Ectodermal cell (in vitro differentiated cells): ENCODE measurements at regions not wholly inside any gene's neighbourhood (a gene's known extent, or its start where the extent isn't known, plus 50 kb on each side); places are given as distances from the start of the nearest gene placed in this dataset.

ENCODE experiments used
- H3K27ac ChIP-seq: 2 replicates; pipeline ENCODE4 v1.7.0; 2013; ENCODE audit warnings: mild to moderate bottlenecking, low read depth, low read length; ENCODE audit not compliant: insufficient read depth, poor library complexity, severe bottlenecking
- H3K27me3 ChIP-seq: 2 replicates; pipeline ENCODE4 v1.7.0; 2013; ENCODE audit warnings: mild to moderate bottlenecking, low read length; ENCODE audit not compliant: insufficient read depth, control insufficient read depth, poor library complexity, severe bottlenecking
- H3K36me3 ChIP-seq: one replicate; pipeline ENCODE4 v1.7.0; 2013; ENCODE audit warnings: low read length; ENCODE audit not compliant: control insufficient read depth, insufficient read depth
- H3K4me1 ChIP-seq: one replicate; pipeline ENCODE4 v1.7.0; 2013; ENCODE audit warnings: low read length; ENCODE audit not compliant: control insufficient read depth, insufficient read depth
- H3K4me3 ChIP-seq: 2 replicates; pipeline ENCODE4 v1.7.0; 2013; ENCODE audit warnings: low read depth, low read length, control low read depth; ENCODE audit not compliant: insufficient read depth
- H3K9me3 ChIP-seq: 2 replicates; pipeline ENCODE4 v1.7.0; 2013; ENCODE audit warnings: mild to moderate bottlenecking, low read length, moderate library complexity; ENCODE audit not compliant: control insufficient read depth
- WGBS, 2 experiments: methylation state at CpG; one replicate each; pipeline ENCODE4 v1.1.7; 2013; ENCODE audit warnings: missing lambda C conversion rate in 2 of 2; 5-methylcytosine and 5-hydroxymethylcytosine counted together

- no peak overlapping the region for H3K27ac ChIP-seq
- H3K36me3 ChIP-seq, result no peaks in the 10 kb centered on the region
- H3K27me3 ChIP-seq, result no peaks in the 10 kb centered on the region
- 86 to 89% methylated on average over 4 of the region's 4 CpGs for WGBS, 2 experiments
- no peak overlapping the region for H3K4me3 ChIP-seq
- no peaks in the 10 kb centered on the region for H3K4me1 ChIP-seq
- H3K9me3 ChIP-seq, result no peaks in the 10 kb centered on the region
These were observed 119.6 kb upstream of the SMAD3 start for GRCh38 chr15:66945842-66946241.

- Histone ChIP-seq H3K27me3 (no peaks in the 10 kb centered on the region), H3K36me3 (no peaks in the 10 kb centered on the region), H3K4me1 (no peaks in the 10 kb centered on the region), H3K9me3 (no peaks in the 10 kb centered on the region), H3K27ac (no peak overlapping the region), H3K4me3 (no peak overlapping the region)
- WGBS, 2 experiments, result 38 to 41% methylated on average over 11 to 12 of the region's 12 CpGs
These were observed 118.7 kb upstream of the SMAD3 start for GRCh38 chr15:66946578-66947164.

GRCh38 chr15:66947471-66947870, 117.9 kb upstream of the SMAD3 start:
- 89 to 90% methylated on average over 12 of the region's 12 CpGs for WGBS, 2 experiments
- H3K4me3 ChIP-seq, result no peak overlapping the region
- H3K36me3 ChIP-seq, result no peaks in the 10 kb centered on the region
- H3K27me3 ChIP-seq, result no peaks in the 10 kb centered on the region
- H3K4me1 ChIP-seq, result no peaks in the 10 kb centered on the region
- no peaks in the 10 kb centered on the region for H3K9me3 ChIP-seq
- H3K27ac ChIP-seq, result no peak overlapping the region

GRCh38 chr15:66948294-66948693, 117.1 kb upstream of the SMAD3 start:
- no peak overlapping the region for H3K27ac ChIP-seq
- H3K27me3 ChIP-seq, result no peaks in the 10 kb centered on the region
- WGBS, 2 experiments, result 89 to 95% methylated on average over 2 of the region's 2 CpGs

GRCh38 chr15:66950114-66950513, 115.3 kb upstream of the SMAD3 start:
- Histone ChIP-seq H3K4me1 (no peaks in the 10 kb centered on the region), H3K9me3 (no peaks in the 10 kb centered on the region), H3K27me3 (no peaks in the 10 kb centered on the region), H3K4me3 (no peak overlapping the region), H3K36me3 (no peaks in the 10 kb centered on the region), H3K27ac (no peak overlapping the region)

More at GRCh38 chr15:66948294-66948693, 117.1 kb upstream of the SMAD3 start:
- Histone ChIP-seq H3K9me3 (no peaks in the 10 kb centered on the region), H3K4me3 (no peak overlapping the region), H3K4me1 (no peaks in the 10 kb centered on the region), H3K36me3 (no peaks in the 10 kb centered on the region)

- H3K4me1 ChIP-seq, result no peaks in the 10 kb centered on the region
- no peaks in the 10 kb centered on the region for H3K36me3 ChIP-seq
- H3K27ac ChIP-seq, result no peak overlapping the region
- H3K27me3 ChIP-seq, result no peaks in the 10 kb centered on the region
- WGBS, 2 experiments, result 92 to 96% methylated on average over 5 to 6 of the region's 6 CpGs
- no peak overlapping the region for H3K4me3 ChIP-seq
- no peaks in the 10 kb centered on the region for H3K9me3 ChIP-seq
These were observed 113.7 kb upstream of the SMAD3 start for GRCh38 chr15:66951531-66952320.

GRCh38 chr15:66952756-66953522, 112.5 kb upstream of the SMAD3 start:
- H3K36me3 ChIP-seq, result no peaks in the 10 kb centered on the region
- no peaks in the 10 kb centered on the region for H3K27me3 ChIP-seq
- 92 to 94% methylated on average over 6 of the region's 6 CpGs for WGBS, 2 experiments
- H3K9me3 ChIP-seq, result no peaks in the 10 kb centered on the region
- H3K27ac ChIP-seq, result no peak overlapping the region
- H3K4me1 ChIP-seq, result no peaks in the 10 kb centered on the region
- no peak overlapping the region for H3K4me3 ChIP-seq

- no peaks in the 10 kb centered on the region for H3K9me3 ChIP-seq
- 88 to 91% methylated on average over 11 of the region's 11 CpGs for WGBS, 2 experiments
These were observed 111.7 kb upstream of the SMAD3 start for GRCh38 chr15:66953523-66954229.

GRCh38 chr15:66954601-66955000, 110.8 kb upstream of the SMAD3 start:
- peaks cover under 1% of the 10 kb centered on the region for H3K4me1 ChIP-seq
- no peak overlapping the region for H3K27ac ChIP-seq
- no peak overlapping the region for H3K4me3 ChIP-seq
- H3K9me3 ChIP-seq, result no peaks in the 10 kb centered on the region
- no peaks in the 10 kb centered on the region for H3K36me3 ChIP-seq
- H3K27me3 ChIP-seq, result no peaks in the 10 kb centered on the region
- 92 to 94% methylated on average over 6 of the region's 6 CpGs for WGBS, 2 experiments

More at GRCh38 chr15:66953523-66954229, 111.7 kb upstream of the SMAD3 start:
- no peaks in the 10 kb centered on the region for H3K27me3 ChIP-seq
- no peak overlapping the region for H3K27ac ChIP-seq
- no peaks in the 10 kb centered on the region for H3K4me1 ChIP-seq
- no peak overlapping the region for H3K4me3 ChIP-seq
- no peaks in the 10 kb centered on the region for H3K36me3 ChIP-seq
